ENCODE measurements at regions not wholly inside any gene's neighbourhood (a gene's known extent, or its start where the extent isn't known, plus 50 kb on each side); places are given as distances from the start of the nearest gene placed in this dataset.

DNA sequence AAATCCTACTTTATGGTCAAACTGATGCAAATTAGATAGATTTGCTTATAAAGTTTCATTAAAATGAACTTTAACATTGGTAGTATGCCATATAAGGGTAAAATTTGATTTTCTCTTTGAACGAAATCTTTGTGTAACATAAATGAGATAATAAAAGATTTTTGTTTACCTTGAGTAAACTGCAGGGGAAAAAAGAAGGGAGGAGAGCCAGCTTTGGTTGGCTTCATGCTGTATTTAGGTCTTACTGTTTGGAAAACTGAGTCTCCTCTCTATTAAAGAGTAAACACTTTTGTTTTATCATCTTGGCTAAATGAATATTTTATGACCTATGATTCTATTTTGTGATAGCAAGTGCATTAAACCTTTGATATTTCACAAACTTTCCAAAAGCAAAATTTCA, 267.6 kb downstream of the IPO8 start:
- H3K4me1 ChIP-seq (ENCODE audit: insufficient read depth, low read length): no peaks in the 10 kb centered on the region
- H3K27ac ChIP-seq (ENCODE audit: low read depth, low read length): no peak overlapping the region
- H3K9ac ChIP-seq (ENCODE audit: low read length): no peak overlapping the region
- no peak overlapping the region for H3K4me3 ChIP-seq (ENCODE audit: low read depth in 1 of 2, low read length in 2 of 2)
- no peaks in the 10 kb centered on the region for H3K27me3 ChIP-seq (ENCODE audit: control insufficient read depth in 1 of 2, insufficient read depth in 2 of 2, low read length in 2 of 2)
- no peaks in the 10 kb centered on the region for H3K36me3 ChIP-seq (ENCODE audit: insufficient read depth, low read length)
- no peaks in the 10 kb centered on the region for H3K9me3 ChIP-seq (ENCODE audit: low read length)

DNA sequence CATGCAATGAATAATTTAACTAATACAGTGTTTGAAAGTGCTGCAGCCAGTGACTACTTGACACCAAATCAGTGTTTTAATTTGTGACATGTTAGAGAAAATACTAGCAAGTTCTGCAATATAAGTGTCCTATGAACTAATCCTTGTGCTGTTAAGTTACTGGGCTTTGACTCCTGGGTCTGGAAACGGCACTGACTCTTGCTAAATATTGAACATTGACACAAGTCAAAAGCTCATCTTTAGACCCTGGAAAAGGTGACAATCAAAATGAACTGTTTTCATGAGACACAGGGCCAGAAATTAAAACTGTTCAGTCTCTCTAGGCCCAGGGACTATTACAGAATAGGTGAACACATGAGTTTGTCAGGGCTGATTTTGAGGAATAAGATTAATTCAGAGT, 268.1 kb downstream of the IPO8 start:
- Histone ChIP-seq H3K4me3 (ENCODE audit: low read depth in 1 of 2, low read length in 2 of 2) (no peak overlapping the region), H3K27me3 (ENCODE audit: control insufficient read depth in 1 of 2, insufficient read depth in 2 of 2, low read length in 2 of 2) (no peaks in the 10 kb centered on the region), H3K9ac (ENCODE audit: low read length) (no peak overlapping the region), H3K36me3 (ENCODE audit: insufficient read depth, low read length) (no peaks in the 10 kb centered on the region), H3K9me3 (ENCODE audit: low read length) (no peaks in the 10 kb centered on the region), H3K4me1 (ENCODE audit: insufficient read depth, low read length) (no peaks in the 10 kb centered on the region), H3K27ac (ENCODE audit: low read depth, low read length) (no peak overlapping the region)

DNA sequence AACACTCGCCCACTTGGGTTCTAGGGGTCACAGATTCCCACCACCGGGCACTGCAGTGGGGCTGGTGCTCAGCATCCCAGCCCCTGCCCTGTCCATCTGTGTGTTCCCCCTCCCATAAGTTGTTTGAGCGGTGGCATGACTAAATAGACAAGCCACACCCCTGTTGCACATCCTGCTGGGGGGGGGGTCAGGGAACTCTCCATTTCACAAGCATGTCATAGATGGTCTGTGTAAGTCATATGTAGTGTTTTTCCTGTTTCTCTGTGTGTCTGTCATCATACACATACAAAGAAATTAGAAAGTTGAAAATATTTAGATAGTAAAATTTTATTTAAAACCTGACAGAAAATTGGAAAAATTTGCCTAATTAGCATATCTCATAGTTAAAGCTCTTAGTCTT, 270.2 kb downstream of the IPO8 start:
- Histone ChIP-seq H3K9me3 (ENCODE audit: low read length) (no peaks in the 10 kb centered on the region), H3K4me3 (ENCODE audit: low read depth in 1 of 2, low read length in 2 of 2) (no peak overlapping the region), H3K27me3 (ENCODE audit: control insufficient read depth in 1 of 2, insufficient read depth in 2 of 2, low read length in 2 of 2) (no peaks in the 10 kb centered on the region), H3K36me3 (ENCODE audit: insufficient read depth, low read length) (no peaks in the 10 kb centered on the region), H3K27ac (ENCODE audit: low read depth, low read length) (no peak overlapping the region), H3K9ac (ENCODE audit: low read length) (no peak overlapping the region), H3K4me1 (ENCODE audit: insufficient read depth, low read length) (no peaks in the 10 kb centered on the region)

DNA sequence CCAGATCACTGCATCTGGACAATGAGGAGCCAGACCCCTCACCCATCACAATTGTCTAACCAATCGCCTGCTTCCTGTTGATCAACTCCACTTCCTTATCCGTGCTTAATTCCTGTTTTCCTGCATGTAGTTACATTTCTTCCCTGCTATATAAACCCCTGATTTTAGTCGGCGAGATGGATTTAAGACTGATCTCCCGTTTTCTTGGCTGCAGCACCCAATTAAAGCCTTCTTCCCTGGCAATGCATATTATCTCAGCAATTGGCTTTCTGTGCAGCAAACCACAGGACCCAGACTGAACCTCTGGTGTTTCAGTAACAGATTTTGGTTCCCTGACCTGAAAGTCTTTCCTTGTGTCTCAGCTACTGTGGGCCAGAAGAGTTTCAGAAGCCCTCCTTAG, 272.3 kb downstream of the IPO8 start:
- Histone ChIP-seq H3K4me3 (ENCODE audit: low read depth in 1 of 2, low read length in 2 of 2) (no peak overlapping the region), H3K36me3 (ENCODE audit: insufficient read depth, low read length) (no peaks in the 10 kb centered on the region), H3K9me3 (ENCODE audit: low read length) (no peaks in the 10 kb centered on the region), H3K9ac (ENCODE audit: low read length) (no peak overlapping the region), H3K27ac (ENCODE audit: low read depth, low read length) (no peak overlapping the region), H3K4me1 (ENCODE audit: insufficient read depth, low read length) (no peaks in the 10 kb centered on the region), H3K27me3 (ENCODE audit: control insufficient read depth in 1 of 2, insufficient read depth in 2 of 2, low read length in 2 of 2) (no peaks in the 10 kb centered on the region)

DNA sequence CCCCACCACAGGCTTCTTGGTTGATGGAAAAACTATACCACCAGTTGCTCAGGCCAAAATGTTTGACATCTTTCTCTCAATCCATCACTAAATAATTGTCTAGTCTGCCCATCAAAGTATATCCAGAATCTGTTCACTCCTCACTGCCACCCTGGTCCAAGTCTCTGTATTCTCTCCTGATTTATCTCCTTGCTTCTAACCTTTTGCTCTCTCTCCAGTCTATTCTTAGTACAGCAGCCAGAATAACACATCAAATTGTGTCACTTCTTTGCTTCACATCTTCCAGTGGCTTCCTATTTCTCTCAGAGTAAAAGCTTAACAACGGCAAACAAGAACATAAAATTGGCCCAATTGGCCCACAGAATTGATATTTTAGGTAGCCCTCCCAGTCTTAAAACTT, 272.8 kb downstream of the IPO8 start:
- Histone ChIP-seq H3K9ac (ENCODE audit: low read length) (no peak overlapping the region), H3K9me3 (ENCODE audit: low read length) (no peaks in the 10 kb centered on the region), H3K4me3 (ENCODE audit: low read depth in 1 of 2, low read length in 2 of 2) (no peak overlapping the region), H3K27ac (ENCODE audit: low read depth, low read length) (no peak overlapping the region), H3K27me3 (ENCODE audit: control insufficient read depth in 1 of 2, insufficient read depth in 2 of 2, low read length in 2 of 2) (no peaks in the 10 kb centered on the region), H3K36me3 (ENCODE audit: insufficient read depth, low read length) (no peaks in the 10 kb centered on the region), H3K4me1 (ENCODE audit: insufficient read depth, low read length) (no peaks in the 10 kb centered on the region)

DNA sequence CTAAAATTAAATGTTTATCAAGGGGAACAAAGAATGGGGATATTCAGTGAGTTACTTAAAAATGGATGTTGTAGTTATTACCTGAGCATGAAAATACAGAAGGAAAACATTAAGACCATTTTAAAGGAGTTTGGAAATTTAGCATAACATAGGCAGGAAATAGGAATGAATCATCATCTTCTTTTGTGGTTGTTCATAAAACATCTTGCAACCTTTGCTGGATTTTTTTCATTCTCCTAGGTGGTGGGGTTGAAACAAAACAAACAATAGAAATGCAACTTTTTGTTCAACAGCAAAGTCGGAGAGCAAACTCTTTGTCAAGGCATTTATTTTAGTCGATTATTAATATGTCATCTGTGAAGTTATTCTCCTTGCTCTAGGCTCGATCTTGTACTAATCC, 275.1 kb downstream of the IPO8 start:
- no peaks in the 10 kb centered on the region for H3K36me3 ChIP-seq (ENCODE audit: insufficient read depth, low read length)
- no peak overlapping the region for H3K9ac ChIP-seq (ENCODE audit: low read length)
- H3K27me3 ChIP-seq (ENCODE audit: control insufficient read depth in 1 of 2, insufficient read depth in 2 of 2, low read length in 2 of 2): no peaks in the 10 kb centered on the region
- H3K27ac ChIP-seq (ENCODE audit: low read depth, low read length): no peak overlapping the region
- H3K4me3 ChIP-seq (ENCODE audit: low read depth in 1 of 2, low read length in 2 of 2): no peak overlapping the region
- H3K4me1 ChIP-seq (ENCODE audit: insufficient read depth, low read length): no peaks in the 10 kb centered on the region
- no peaks in the 10 kb centered on the region for H3K9me3 ChIP-seq (ENCODE audit: low read length)

GRCh38 chr12:30417697-30418231, 277.9 kb downstream of the IPO8 start:
- H3K27me3 ChIP-seq (ENCODE audit: control insufficient read depth in 1 of 2, insufficient read depth in 2 of 2, low read length in 2 of 2): no peaks in the 10 kb centered on the region
- H3K4me1 ChIP-seq (ENCODE audit: insufficient read depth, low read length): no peaks in the 10 kb centered on the region
- no peak overlapping the region for H3K27ac ChIP-seq (ENCODE audit: low read depth, low read length)
- no peak overlapping the region for H3K9ac ChIP-seq (ENCODE audit: low read length)
- H3K36me3 ChIP-seq (ENCODE audit: insufficient read depth, low read length): no peaks in the 10 kb centered on the region
- no peak overlapping the region for H3K4me3 ChIP-seq (ENCODE audit: low read depth in 1 of 2, low read length in 2 of 2)
- H3K9me3 ChIP-seq (ENCODE audit: low read length): no peaks in the 10 kb centered on the region

GRCh38 chr12:30416631-30417030, 279.0 kb downstream of the IPO8 start:
- no peaks in the 10 kb centered on the region for H3K9me3 ChIP-seq (ENCODE audit: low read length)
- no peak overlapping the region for H3K27ac ChIP-seq (ENCODE audit: low read depth, low read length)
- no peaks in the 10 kb centered on the region for H3K27me3 ChIP-seq (ENCODE audit: control insufficient read depth in 1 of 2, insufficient read depth in 2 of 2, low read length in 2 of 2)
- H3K36me3 ChIP-seq (ENCODE audit: insufficient read depth, low read length): no peaks in the 10 kb centered on the region
- no peaks in the 10 kb centered on the region for H3K4me1 ChIP-seq (ENCODE audit: insufficient read depth, low read length)
- H3K4me3 ChIP-seq (ENCODE audit: low read depth in 1 of 2, low read length in 2 of 2): no peak overlapping the region
- no peak overlapping the region for H3K9ac ChIP-seq (ENCODE audit: low read length)

DNA sequence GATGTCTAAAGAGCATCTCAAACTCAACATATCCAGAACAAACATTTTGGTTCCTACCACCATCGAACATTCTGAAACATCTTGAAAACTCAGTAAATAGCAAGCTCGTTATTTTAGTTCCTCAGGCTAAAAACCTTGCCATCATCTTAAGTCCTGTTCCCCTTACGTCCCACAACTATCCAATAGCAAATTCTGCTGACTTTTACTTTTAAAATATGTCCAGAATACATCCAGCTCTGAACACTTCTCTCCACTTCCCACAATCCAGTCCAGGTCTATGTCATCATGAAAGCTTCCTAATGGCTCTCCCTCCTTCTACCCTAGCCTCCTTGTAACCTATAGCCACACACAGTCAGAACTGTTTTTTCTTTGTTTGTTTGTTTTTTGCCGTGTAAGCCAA, 279.9 kb downstream of the IPO8 start:
- no peaks in the 10 kb centered on the region for H3K9me3 ChIP-seq (ENCODE audit: low read length)
- H3K4me3 ChIP-seq (ENCODE audit: low read depth in 1 of 2, low read length in 2 of 2): no peak overlapping the region
- H3K4me1 ChIP-seq (ENCODE audit: insufficient read depth, low read length): no peaks in the 10 kb centered on the region
- H3K27me3 ChIP-seq (ENCODE audit: control insufficient read depth in 1 of 2, insufficient read depth in 2 of 2, low read length in 2 of 2): no peaks in the 10 kb centered on the region
- no peaks in the 10 kb centered on the region for H3K36me3 ChIP-seq (ENCODE audit: insufficient read depth, low read length)
- no peak overlapping the region for H3K9ac ChIP-seq (ENCODE audit: low read length)
- no peak overlapping the region for H3K27ac ChIP-seq (ENCODE audit: low read depth, low read length)

DNA sequence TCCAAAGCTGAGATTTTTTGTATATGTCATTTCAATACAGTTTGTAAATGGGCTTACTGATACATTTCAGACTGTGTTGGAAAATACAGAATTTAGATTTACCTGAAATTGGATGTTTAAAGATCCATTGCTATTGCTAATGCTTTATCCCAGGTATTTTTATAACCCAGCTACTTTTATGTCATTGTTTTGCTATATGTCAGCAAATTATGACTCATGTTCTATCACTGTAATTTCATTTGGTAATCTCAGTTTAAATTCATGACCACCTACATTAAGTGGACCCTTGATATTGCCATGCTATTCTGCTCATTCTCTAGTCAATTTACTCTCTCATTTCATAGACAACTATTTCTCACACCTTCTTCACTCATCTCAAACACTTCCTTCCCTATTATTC, 281.2 kb downstream of the IPO8 start:
- Histone ChIP-seq H3K9me3 (ENCODE audit: low read length) (no peaks in the 10 kb centered on the region), H3K4me1 (ENCODE audit: insufficient read depth, low read length) (no peaks in the 10 kb centered on the region), H3K36me3 (ENCODE audit: insufficient read depth, low read length) (no peaks in the 10 kb centered on the region), H3K4me3 (ENCODE audit: low read depth in 1 of 2, low read length in 2 of 2) (no peak overlapping the region), H3K9ac (ENCODE audit: low read length) (no peak overlapping the region), H3K27me3 (ENCODE audit: control insufficient read depth in 1 of 2, insufficient read depth in 2 of 2, low read length in 2 of 2) (no peaks in the 10 kb centered on the region), H3K27ac (ENCODE audit: low read depth, low read length) (no peak overlapping the region)

DNA sequence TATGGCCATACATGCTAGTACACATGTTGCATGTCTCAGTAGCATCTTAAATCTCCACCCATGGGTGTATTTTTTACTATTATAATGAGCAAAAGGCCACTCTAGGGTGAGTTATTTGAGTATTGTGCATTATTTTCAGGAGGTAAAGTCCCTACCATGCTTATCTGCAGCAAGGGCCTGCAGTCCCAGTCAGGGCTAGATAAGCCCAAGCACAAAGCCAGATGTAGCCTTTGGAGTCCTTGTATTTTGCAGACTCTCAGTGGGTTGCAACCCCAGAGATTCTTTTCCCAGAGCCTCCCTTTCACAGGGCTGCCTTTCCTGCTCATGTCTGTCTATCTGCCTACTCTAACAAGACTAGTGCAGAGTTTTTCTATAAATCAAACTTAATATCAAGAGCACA, 295.3 kb downstream of the IPO8 start:
- H3K27ac ChIP-seq (ENCODE audit: low read depth, low read length): no peak overlapping the region
- H3K9ac ChIP-seq (ENCODE audit: low read length): no peak overlapping the region
- no peaks in the 10 kb centered on the region for H3K9me3 ChIP-seq (ENCODE audit: low read length)
- H3K4me1 ChIP-seq (ENCODE audit: insufficient read depth, low read length): no peaks in the 10 kb centered on the region
- no peaks in the 10 kb centered on the region for H3K36me3 ChIP-seq (ENCODE audit: insufficient read depth, low read length)
- no peak overlapping the region for H3K4me3 ChIP-seq (ENCODE audit: low read depth in 1 of 2, low read length in 2 of 2)
- H3K27me3 ChIP-seq (ENCODE audit: control insufficient read depth in 1 of 2, insufficient read depth in 2 of 2, low read length in 2 of 2): no peaks in the 10 kb centered on the region

DNA sequence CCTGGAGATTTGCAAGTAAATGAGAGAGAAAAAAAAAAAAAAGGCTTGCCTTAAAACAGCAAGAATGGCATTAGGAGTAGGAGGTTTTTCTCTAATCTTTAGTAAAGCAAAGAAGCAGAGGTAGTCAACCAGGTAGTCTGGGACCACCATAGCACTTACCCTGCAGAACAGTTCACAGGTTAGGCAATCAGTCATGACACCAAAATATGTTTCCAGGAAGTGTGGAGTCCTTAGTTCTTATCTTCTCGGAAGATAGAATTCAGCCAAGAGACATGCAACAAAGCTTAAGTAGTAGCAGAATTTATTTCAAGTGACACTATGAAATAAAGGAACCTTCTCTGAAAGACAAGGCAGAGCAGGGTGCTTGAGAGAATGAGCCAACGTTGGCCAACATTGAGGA, 295.8 kb downstream of the IPO8 start:
- H3K36me3 ChIP-seq (ENCODE audit: insufficient read depth, low read length): no peaks in the 10 kb centered on the region
- H3K4me3 ChIP-seq (ENCODE audit: low read depth in 1 of 2, low read length in 2 of 2): no peak overlapping the region
- H3K4me1 ChIP-seq (ENCODE audit: insufficient read depth, low read length): no peaks in the 10 kb centered on the region
- H3K27ac ChIP-seq (ENCODE audit: low read depth, low read length): no peak overlapping the region
- no peak overlapping the region for H3K9ac ChIP-seq (ENCODE audit: low read length)
- H3K27me3 ChIP-seq (ENCODE audit: control insufficient read depth in 1 of 2, insufficient read depth in 2 of 2, low read length in 2 of 2): no peaks in the 10 kb centered on the region
- H3K9me3 ChIP-seq (ENCODE audit: low read length): no peaks in the 10 kb centered on the region

All from muscle layer of colon (tissue), 2 donors.